ENCODE measurements at regions not wholly inside any gene's neighbourhood (a gene's known extent, or its start where the extent isn't known, plus 50 kb on each side); places are given as distances from the start of the nearest gene placed in this dataset.

- ChIA-PET CTCF (no interaction called here), POLR2A (ENCODE audit: unreplicated experiment) (no interaction called here)
- no peak for DNase-seq
- Histone ChIP-seq H2AFZ (ENCODE audit: low read length) (no peak overlapping the region), H3K4me1 (ENCODE audit: insufficient read depth, low read length) (no peaks in the 10 kb centered on the region), H3K9ac (ENCODE audit: low read length) (no peak overlapping the region), H3K4me3 (ENCODE audit: low read length) (no peak overlapping the region), H3K79me2 (ENCODE audit: low read length) (no peaks in the 10 kb centered on the region), H3K9me2 (replicated peaks; ENCODE audit: low read length) (no peaks in the 10 kb centered on the region), H3K9me3 (ENCODE audit: low read length) (no peaks in the 10 kb centered on the region), H4K20me1 (ENCODE audit: low read length) (no peaks in the 10 kb centered on the region), H3F3A (ENCODE audit: low read length, unreplicated experiment) (no peaks in the 10 kb centered on the region), H3K27ac (ENCODE audit: low read length) (no peak overlapping the region), H3K27me3 (ENCODE audit: low read length) (no peaks in the 10 kb centered on the region), H3K36me3 (ENCODE audit: low read depth, low read length) (no peaks in the 10 kb centered on the region), H3K4me2 (ENCODE audit: low read length) (no peak overlapping the region)
- BruUV-seq (replicated peaks), result no TSS peak
- TF ChIP-seq, protein P1, sequence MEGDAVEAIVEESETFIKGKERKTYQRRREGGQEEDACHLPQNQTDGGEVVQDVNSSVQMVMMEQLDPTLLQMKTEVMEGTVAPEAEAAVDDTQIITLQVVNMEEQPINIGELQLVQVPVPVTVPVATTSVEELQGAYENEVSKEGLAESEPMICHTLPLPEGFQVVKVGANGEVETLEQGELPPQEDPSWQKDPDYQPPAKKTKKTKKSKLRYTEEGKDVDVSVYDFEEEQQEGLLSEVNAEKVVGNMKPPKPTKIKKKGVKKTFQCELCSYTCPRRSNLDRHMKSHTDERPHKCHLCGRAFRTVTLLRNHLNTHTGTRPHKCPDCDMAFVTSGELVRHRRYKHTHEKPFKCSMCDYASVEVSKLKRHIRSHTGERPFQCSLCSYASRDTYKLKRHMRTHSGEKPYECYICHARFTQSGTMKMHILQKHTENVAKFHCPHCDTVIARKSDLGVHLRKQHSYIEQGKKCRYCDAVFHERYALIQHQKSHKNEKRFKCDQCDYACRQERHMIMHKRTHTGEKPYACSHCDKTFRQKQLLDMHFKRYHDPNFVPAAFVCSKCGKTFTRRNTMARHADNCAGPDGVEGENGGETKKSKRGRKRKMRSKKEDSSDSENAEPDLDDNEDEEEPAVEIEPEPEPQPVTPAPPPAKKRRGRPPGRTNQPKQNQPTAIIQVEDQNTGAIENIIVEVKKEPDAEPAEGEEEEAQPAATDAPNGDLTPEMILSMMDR (conservative IDR thresholded peaks at IDR 0.05; ENCODE audit: low read depth, low read length), result no peak
- no peak for TF ChIP-seq EZH2phosphoT487 (IDR thresholded peaks at IDR 0.05; ENCODE audit: borderline replicate concordance, low read length)
- no peak for TF ChIP-seq EZH2 (IDR thresholded peaks at IDR 0.05; ENCODE audit: low read length, unreplicated experiment)
- ATAC-seq, result no peak
- intact Hi-C loops (cut with micrococcal nuclease), result no loop called here
Measured at GRCh38 chr18:37720663-37721062, 155.1 kb upstream of the CELF4 start.

DNA sequence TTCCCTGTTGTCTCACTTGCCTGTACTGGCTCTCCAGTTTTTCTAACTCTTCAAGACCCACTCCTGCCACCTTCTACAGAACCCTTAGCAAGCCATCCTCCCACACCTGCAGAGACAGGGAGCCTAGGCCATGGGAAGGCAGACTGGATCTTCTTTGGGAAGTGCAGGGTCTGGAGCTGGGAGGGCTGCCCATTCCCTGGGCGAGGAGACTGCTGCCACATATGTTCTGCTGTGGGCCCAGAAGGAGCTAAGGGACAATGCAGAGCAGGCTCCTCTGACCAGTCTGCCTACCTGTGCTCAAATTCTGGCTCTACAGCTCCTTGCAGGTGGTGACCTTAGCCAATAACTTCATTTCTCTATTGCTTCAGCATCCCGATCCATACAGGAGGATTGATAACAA is 152.1 kb upstream of the CELF4 start:
- TF ChIP-seq, protein P1 (conservative IDR thresholded peaks at IDR 0.05; ENCODE audit: low read depth, low read length), result no peak
- TF ChIP-seq EZH2 (IDR thresholded peaks at IDR 0.05; ENCODE audit: low read length, unreplicated experiment) (no peak), EZH2phosphoT487 (IDR thresholded peaks at IDR 0.05; ENCODE audit: borderline replicate concordance, low read length) (no peak)
- ChIA-PET POLR2A (ENCODE audit: unreplicated experiment) (no interaction called here), CTCF (no interaction called here)
- no peak for DNase-seq
- Histone ChIP-seq H4K20me1 (ENCODE audit: low read length) (no peaks in the 10 kb centered on the region), H3K79me2 (ENCODE audit: low read length) (no peaks in the 10 kb centered on the region), H3K9me2 (replicated peaks; ENCODE audit: low read length) (no peaks in the 10 kb centered on the region), H3K27ac (ENCODE audit: low read length) (no peak overlapping the region), H3K4me3 (ENCODE audit: low read length) (no peak overlapping the region), H3K36me3 (ENCODE audit: low read depth, low read length) (no peaks in the 10 kb centered on the region), H3K27me3 (ENCODE audit: low read length) (no peaks in the 10 kb centered on the region), H3K9ac (ENCODE audit: low read length) (no peak overlapping the region), H3K4me2 (ENCODE audit: low read length) (no peak overlapping the region), H3F3A (ENCODE audit: low read length, unreplicated experiment) (no peaks in the 10 kb centered on the region), H3K9me3 (ENCODE audit: low read length) (no peaks in the 10 kb centered on the region), H3K4me1 (ENCODE audit: insufficient read depth, low read length) (no peaks in the 10 kb centered on the region), H2AFZ (ENCODE audit: low read length) (no peak overlapping the region)
- ATAC-seq, result no peak
- no TSS peak for BruUV-seq (replicated peaks)
- intact Hi-C loops (cut with micrococcal nuclease), result no loop called here

GRCh38 chr18:37717098-37717497 is 151.5 kb upstream of the CELF4 start:
- intact Hi-C loops (cut with micrococcal nuclease), result no loop called here
- no peaks in the 10 kb centered on the region for H3K27me3 ChIP-seq (ENCODE audit: low read length)
- no peaks in the 10 kb centered on the region for H3K4me1 ChIP-seq (ENCODE audit: insufficient read depth, low read length)
- no peaks in the 10 kb centered on the region for H3K79me2 ChIP-seq (ENCODE audit: low read length)
- H3K36me3 ChIP-seq (ENCODE audit: low read depth, low read length), result no peaks in the 10 kb centered on the region
- H3K4me2 ChIP-seq (ENCODE audit: low read length), result no peak overlapping the region
- ATAC-seq (no peak), DNase-seq (no peak)
- H2AFZ ChIP-seq (ENCODE audit: low read length), result no peak overlapping the region
- TF ChIP-seq EZH2 (IDR thresholded peaks at IDR 0.05; ENCODE audit: low read length, unreplicated experiment), result no peak
- TF ChIP-seq EZH2phosphoT487 (IDR thresholded peaks at IDR 0.05; ENCODE audit: borderline replicate concordance, low read length), result no peak
- TF ChIP-seq, protein P1 (conservative IDR thresholded peaks at IDR 0.05; ENCODE audit: low read depth, low read length), result no peak
- CTCF ChIA-PET, result no interaction called here
- no peak overlapping the region for H3K9ac ChIP-seq (ENCODE audit: low read length)
- POLR2A ChIA-PET (ENCODE audit: unreplicated experiment), result no interaction called here
- no peak overlapping the region for H3K4me3 ChIP-seq (ENCODE audit: low read length)
- no peaks in the 10 kb centered on the region for H3F3A ChIP-seq (ENCODE audit: low read length, unreplicated experiment)
- no peaks in the 10 kb centered on the region for H3K9me2 ChIP-seq (replicated peaks; ENCODE audit: low read length)
- no peaks in the 10 kb centered on the region for H4K20me1 ChIP-seq (ENCODE audit: low read length)
- no peaks in the 10 kb centered on the region for H3K9me3 ChIP-seq (ENCODE audit: low read length)
- BruUV-seq (replicated peaks), result no TSS peak
- no peak overlapping the region for H3K27ac ChIP-seq (ENCODE audit: low read length)
